Endothelial cell of hepatic sinusoid (primary cell): ENCODE measurements at regions not wholly inside any gene's neighbourhood (a gene's known extent, or its start where the extent isn't known, plus 50 kb on each side); places are given as distances from the start of the nearest gene placed in this dataset.

Experiments used
- in situ Hi-C: cut with HindIII; loops from 2 replicates; pipeline ENCODE4 v1.10.0; 2017; ENCODE audit warnings: low sequenced_read_pairs

DNA sequence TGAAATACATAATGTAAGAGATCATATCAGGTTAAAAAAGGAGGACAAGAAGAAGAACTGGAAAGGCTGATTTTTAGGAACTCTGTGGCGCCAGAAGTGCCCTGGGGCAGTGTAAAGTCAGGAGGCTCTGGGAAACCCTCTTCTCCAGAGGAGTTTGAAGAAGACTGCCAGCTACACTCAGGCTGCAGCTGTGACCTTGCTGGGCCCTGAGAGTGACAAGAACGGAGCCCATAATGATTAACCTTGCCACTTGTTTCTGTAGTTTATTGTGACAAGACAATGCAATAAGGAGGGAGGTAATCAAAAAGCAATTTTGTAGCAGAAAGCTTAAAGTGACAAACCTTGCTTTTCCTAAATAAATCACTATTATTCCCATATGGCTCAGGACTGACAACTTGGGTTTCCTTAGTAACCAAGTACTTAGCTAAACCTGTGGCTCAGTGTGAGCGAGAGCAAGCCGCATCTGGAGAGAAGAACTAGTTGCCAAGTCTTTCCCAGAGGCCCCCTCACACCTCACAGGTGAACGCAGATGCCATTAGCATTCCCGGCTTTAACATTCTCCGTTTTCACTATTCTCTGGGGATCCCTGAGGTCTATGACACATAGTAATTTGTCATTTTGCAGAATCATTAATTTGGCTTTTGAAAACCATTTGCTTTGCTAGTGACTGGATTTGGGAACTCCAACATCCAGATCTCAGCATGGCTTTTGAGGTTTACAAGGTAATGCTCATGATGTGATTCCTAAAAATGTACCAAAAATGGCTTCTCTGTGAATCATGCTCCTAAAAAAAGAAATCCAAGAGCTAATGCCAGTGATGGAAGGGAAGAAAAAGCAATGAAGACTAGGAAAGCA is 115.9 kb downstream of the OMA1 start:
- in situ Hi-C loops, result no loop called here

GRCh38 chr1:58426918-58427317 is 119.6 kb downstream of the OMA1 start:
- in situ Hi-C loops, result no loop called here

GRCh38 chr1:58422436-58422835 is 124.1 kb downstream of the OMA1 start:
- in situ Hi-C loops, result no loop called here

DNA sequence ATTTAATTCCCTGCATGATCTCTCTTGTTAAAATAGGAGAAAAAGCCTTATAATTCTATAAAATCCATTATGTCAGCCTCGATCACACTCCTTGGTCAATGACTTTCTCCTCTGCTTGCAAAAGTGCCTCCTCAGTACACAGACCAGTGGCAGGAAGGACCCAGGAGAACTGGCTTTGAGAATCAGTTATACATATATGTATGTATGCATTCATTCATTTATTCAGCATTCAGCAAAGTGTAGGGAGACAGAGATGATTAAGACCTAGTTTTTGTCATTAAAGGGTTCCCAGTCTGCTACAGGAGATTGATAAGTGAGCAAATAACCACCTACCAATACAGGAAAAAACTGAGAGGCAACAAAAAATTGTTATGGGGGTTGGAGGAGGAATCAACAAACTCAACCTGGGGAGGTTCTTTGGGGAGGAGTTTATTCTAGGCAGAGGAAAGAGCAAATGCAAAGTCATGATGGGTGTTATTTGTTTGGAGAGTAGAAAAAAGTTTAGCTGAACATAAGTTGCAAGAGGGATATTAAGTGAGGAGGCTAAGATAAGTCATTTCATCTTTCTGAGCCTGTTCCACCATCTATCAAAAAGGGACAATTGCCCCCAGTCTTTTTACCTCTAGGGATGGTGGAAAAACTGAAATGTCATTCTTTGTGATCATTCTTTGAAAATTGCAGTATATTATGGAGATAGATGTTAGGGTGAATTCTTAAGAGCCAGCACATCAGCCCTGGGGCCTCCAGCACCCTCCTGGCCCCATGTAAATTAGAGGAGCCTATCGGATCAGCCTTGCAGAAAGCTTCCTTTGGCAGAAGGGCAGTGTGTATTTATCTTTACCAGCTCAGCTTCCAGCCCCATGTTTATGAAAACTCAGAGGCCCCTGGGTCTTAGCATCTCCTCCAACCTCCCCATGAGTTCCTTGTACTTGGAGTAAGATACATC is 128.0 kb downstream of the OMA1 start:
- in situ Hi-C loops, result no loop called here

- in situ Hi-C loops, result no loop called here
These were observed 134.4 kb downstream of the OMA1 start for GRCh38 chr1:58412071-58412580.

DNA sequence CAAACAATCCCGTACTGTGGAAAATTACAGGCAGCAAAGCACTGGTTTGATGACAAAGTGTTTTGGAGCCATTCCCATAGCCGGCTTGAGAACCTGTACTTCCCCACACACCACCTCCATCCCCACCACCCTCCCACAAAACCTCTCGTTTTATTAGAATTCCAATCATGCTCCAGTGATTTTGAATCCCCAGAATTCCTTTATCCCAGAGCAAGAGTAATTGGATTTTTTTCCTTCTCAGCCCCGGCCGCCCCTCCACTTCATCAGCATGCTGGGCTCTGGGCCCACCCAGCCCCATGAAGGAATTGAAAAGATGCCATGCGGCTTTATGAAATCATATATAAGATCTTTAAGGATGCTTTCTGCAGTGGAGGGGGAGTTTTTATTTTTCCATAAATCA is 136.6 kb downstream of the OMA1 start:
- in situ Hi-C loops, result no loop called here

GRCh38 chr1:58409336-58409735 is 137.2 kb downstream of the OMA1 start:
- in situ Hi-C loops, result no loop called here

- in situ Hi-C loops, result no loop called here
These were observed 140.0 kb downstream of the OMA1 start for GRCh38 chr1:58406301-58407071.

- in situ Hi-C loops, result no loop called here
These were observed 140.9 kb downstream of the OMA1 start for GRCh38 chr1:58405660-58406059.

DNA sequence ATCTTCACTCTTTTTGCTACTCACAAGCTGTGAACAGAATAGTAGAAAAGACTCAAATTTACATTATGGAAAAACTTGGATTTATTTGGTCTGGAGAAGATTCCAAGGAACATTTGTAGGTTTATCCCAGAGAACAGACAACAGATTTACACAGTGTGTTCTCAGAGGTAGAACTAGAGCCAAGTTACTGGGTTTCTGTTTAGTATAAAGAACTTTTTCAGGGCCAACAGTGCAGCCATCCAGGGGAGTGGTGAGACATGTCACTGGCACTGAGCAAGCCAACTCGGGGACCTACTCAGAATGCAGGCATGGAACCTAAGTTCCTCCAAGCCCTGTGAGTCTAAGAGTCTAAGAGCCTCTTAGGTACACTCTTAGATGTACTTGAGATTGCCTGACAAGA is 142.6 kb downstream of the OMA1 start:
- in situ Hi-C loops, result no loop called here

DNA sequence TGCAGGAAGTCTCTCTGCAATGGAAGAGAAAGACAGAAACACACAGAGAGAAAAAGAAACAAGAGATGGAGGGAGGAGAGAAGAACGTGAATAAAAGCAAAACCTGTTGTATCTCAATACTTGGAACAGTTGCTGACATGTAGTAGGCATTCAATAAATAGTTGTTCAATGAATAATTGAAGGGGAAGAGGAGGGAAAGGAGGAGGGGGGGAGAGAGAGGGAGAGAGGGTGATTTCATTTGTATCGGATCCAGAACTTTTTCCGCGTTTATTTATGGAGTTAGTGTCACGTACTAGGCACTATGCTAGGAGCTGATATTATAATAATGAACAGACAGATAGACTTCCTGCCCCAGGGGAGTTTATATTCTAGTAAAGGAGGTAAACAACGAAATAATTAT is 144.1 kb downstream of the OMA1 start:
- in situ Hi-C loops, result no loop called here

DNA sequence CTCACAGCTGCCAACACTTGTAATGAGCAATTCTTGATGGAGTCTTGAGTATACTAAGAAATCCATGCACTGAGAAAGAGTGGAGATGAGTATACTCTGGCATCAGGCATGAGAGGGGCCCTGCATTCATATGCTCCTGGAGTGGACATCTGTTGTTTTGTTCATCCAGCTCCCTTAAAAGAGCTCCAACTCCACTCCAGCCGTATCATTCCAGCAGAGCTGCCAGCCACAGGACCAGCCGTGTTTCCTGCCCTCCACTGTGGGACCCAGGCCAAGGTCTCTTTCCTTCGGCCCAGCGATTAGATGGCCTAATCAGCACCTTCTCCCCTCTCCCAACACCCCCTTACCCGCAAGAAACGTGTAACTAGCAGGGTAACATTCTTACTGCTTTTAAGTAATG is 144.5 kb downstream of the OMA1 start:
- in situ Hi-C loops, result no loop called here

- in situ Hi-C loops, result no loop called here
These were observed 147.3 kb downstream of the OMA1 start for GRCh38 chr1:58399176-58399575.

GRCh38 chr1:58398714-58399113 is 147.8 kb downstream of the OMA1 start:
- in situ Hi-C loops, result no loop called here

DNA sequence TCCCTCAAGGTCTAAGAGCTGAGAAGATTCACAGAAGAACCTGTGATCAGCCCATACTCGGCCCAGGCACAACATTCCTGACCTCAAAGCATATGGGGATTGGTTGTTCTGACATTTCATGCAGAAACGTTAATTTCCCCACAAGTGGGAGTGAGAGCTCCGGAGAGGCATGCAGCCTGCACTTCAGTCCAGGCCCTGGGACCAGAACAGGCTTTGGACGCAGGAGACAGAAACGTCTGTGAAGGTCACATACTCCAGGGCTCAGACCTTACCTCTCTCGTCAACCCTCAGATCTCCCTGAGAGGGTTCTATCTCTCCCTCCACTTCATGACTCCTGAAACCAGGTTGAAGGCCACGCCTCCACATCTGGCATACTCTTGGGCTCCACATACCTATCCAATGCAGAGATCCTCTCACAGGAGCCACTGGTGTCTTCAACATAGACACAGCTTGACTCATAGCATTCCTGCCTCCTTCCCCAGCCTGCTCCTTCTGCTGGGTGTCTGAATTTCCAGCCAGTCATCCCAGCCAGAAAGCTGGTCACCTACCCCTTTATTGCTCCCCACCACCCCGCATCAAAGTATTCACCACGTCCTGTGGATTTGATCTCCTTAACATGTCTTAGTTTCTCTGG is 149.2 kb downstream of the OMA1 start:
- in situ Hi-C loops, result no loop called here

- in situ Hi-C loops, result no loop called here
These were observed 150.4 kb downstream of the OMA1 start for GRCh38 chr1:58396150-58396549.

DNA sequence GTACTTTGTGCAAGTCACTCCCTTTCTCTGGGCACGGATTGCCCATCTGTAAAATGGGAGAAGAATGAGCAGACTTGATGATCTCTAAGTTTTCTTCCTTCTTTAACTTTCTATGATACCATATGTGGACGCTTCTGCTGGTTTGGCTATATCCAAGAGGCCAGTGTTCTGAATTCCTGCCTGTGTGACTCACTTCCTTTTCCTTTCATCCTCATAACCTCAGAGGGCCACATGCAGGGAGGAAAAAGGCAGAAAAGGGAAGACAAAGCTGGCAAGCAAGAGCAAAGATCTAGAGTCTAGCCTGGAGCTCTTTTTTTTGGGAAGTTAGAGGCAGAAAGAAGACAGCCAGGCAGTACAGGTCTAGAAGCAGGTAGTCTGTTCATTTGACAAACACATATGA is 151.2 kb downstream of the OMA1 start:
- in situ Hi-C loops, result no loop called here

DNA sequence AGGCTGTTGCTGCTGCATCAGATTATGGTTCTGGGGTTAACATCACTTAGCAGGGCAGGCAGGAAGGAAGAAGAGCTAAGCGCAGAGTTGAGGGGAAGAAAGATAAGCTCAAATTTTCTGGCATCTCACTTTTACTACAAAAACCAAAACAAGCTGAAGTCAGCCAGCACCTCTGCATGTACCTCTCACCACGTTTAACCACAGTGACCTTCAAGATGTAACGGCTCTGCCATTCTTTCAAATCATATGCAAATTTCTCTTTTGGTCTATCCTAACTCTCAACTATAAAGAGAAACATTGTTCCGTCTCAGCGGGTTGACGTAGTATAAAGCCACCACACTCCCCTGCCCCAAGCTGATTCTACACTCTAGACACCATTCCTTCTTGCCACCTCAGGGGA is 154.4 kb downstream of the OMA1 start:
- in situ Hi-C loops, result no loop called here

DNA sequence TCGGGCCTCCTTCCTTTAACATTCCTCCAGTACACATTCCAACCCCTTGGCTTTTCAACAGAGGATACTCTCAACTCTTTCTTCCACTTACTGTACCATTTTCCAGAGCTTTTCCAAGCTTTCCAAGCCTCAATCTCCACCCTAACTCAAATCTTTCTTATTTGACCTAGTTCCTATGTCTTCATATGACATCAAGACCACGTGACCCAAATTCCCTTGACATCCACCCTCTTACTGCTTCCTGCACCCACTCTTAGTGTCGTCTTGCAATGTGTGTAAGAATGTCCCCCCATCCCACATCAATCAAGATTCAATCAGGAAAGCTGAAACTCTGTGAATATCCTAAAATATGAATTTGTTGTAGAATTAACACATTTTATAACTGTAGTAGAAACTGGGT is 155.0 kb downstream of the OMA1 start:
- in situ Hi-C loops, result no loop called here

DNA sequence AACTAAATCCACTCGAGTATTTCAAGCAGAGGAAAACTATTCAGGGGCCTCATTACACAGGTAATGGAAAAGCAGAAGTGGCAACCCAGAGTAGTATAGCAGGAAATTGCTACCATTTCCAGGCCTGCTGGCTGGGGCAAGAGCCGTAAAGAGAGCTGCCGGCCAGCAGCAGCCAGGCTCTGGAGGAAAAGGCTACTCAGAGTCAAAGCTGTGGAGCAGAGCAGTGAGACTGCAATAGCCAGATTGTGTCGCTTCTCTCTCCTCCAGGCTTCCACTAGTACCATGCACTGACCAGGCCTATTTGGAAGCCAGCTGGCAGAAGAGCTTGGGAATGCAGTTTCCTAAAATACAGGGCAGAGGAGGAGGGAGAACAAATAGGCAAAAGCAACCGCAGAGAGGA is 155.5 kb downstream of the OMA1 start:
- in situ Hi-C loops, result no loop called here
